ENCODE measurements at regions not wholly inside any gene's neighbourhood (a gene's known extent, or its start where the extent isn't known, plus 50 kb on each side); places are given as distances from the start of the nearest gene placed in this dataset.

GRCh38 chr3:159763011-159763601 lies 225.5 kb upstream of the IL12A start (continued):
- TF ChIP-seq REST (tag by site-specific recombination; IDR thresholded peaks at IDR 0.05) (peak; percentile 48), ZNF146 (tag by site-specific recombination; IDR thresholded peaks at IDR 0.05) (no peak), INSM2 (tag by site-specific recombination; IDR thresholded peaks at IDR 0.05) (no peak), ZNF274 (IDR thresholded peaks at IDR 0.05; ENCODE audit: low read length) (no peak), ZNF274 (tag by site-specific recombination; IDR thresholded peaks at IDR 0.05; ENCODE audit: borderline replicate concordance) (no peak), ZNF530 (tag by site-specific recombination; IDR thresholded peaks at IDR 0.05; ENCODE audit: low read depth) (no peak), HOXA7 (CRISPR knock-in tag; IDR thresholded peaks at IDR 0.05; ENCODE audit: borderline replicate concordance) (no peak), KLF16 (tag by site-specific recombination; IDR thresholded peaks at IDR 0.05) (peak; percentile 68; the same call in 1 of the 2 replicates), ZNF501 (tag by site-specific recombination; IDR thresholded peaks at IDR 0.05) (peak; percentile 86), ZBTB20 (tag by site-specific recombination; IDR thresholded peaks at IDR 0.05) (peak; percentile 70; the same call in 1 of the 2 replicates), ZNF555 (tag by site-specific recombination; conservative IDR thresholded peaks at IDR 0.05) (no peak), ZNF558 (tag by site-specific recombination; IDR thresholded peaks at IDR 0.05) (peak; percentile 13; the same call in 1 of the 2 replicates), GLIS2 (tag by site-specific recombination; IDR thresholded peaks at IDR 0.05) (no peak), ZSCAN18 (tag by site-specific recombination; IDR thresholded peaks at IDR 0.05) (no peak), ZNF664 (tag by site-specific recombination; IDR thresholded peaks at IDR 0.05) (no peak), ZNF513 (tag by site-specific recombination; IDR thresholded peaks at IDR 0.05) (peak; percentile 67), ZNF433 (tag by site-specific recombination; IDR thresholded peaks at IDR 0.05; ENCODE audit: low read depth) (no peak), ZNF354C (tag by site-specific recombination; IDR thresholded peaks at IDR 0.05; ENCODE audit: borderline replicate concordance, low read depth) (no peak), ZNF362 (tag by site-specific recombination; IDR thresholded peaks at IDR 0.05) (no peak), ZNF747 (tag by site-specific recombination; IDR thresholded peaks at IDR 0.05) (no peak), TSHZ1 (tag by site-specific recombination; IDR thresholded peaks at IDR 0.05; ENCODE audit: borderline replicate concordance) (no peak), GLI2 (tag by site-specific recombination; IDR thresholded peaks at IDR 0.05; ENCODE audit: borderline replicate concordance, low read depth) (no peak), ATF2 (tag by site-specific recombination; IDR thresholded peaks at IDR 0.05; ENCODE audit: low read depth) (peak; percentile 52; the same call in 1 of the 2 replicates), ZNF658 (tag by site-specific recombination; IDR thresholded peaks at IDR 0.05) (no peak), FEZF1 (tag by site-specific recombination; IDR thresholded peaks at IDR 0.05) (no peak), ZEB2 (tag by site-specific recombination; IDR thresholded peaks at IDR 0.05) (peak; percentile 79)

Data from HEK293 (cell line).